WI38 (cell line): ENCODE measurements at regions not wholly inside any gene's neighbourhood (a gene's known extent, or its start where the extent isn't known, plus 50 kb on each side); places are given as distances from the start of the nearest gene placed in this dataset.
"Not testable (repeated sequence)": the region's sequence is repeated elsewhere in the genome, so short reads cannot be mapped to it uniquely, and the experiment has no call there.

Experiments
- H3K4me3 ChIP-seq: 2 replicates; pipeline ENCODE4 v1.5.1; 2011; ENCODE audit warnings: low read depth, mild to moderate bottlenecking, control low read depth, low read length
- CTCF ChIP-seq: IDR thresholded peaks from 2 replicates; pipeline ENCODE4 v1.5.1; 2012; ENCODE audit warnings: low read depth, mild to moderate bottlenecking, control low read depth, low read length

- no peak overlapping the region for H3K4me3 ChIP-seq
- TF ChIP-seq CTCF: no peak
Measured at GRCh38 chr7:32694182-32694581, 197.4 kb downstream of the KBTBD2 start.

- not testable (repeated sequence) for H3K4me3 ChIP-seq
Measured at GRCh38 chr7:32691965-32692815, 196.9 kb downstream of the AVL9 start.

- not testable (repeated sequence) for H3K4me3 ChIP-seq
Measured at GRCh38 chr7:32688092-32688491, 192.8 kb downstream of the AVL9 start.

- no peak overlapping the region for H3K4me3 ChIP-seq
- no peak for TF ChIP-seq CTCF
Measured at GRCh38 chr7:32681174-32681518, 185.9 kb downstream of the AVL9 start.

- no peak overlapping the region for H3K4me3 ChIP-seq
- no peak for TF ChIP-seq CTCF
Measured at GRCh38 chr7:32680259-32681173, 185.2 kb downstream of the AVL9 start.

GRCh38 chr7:32679192-32679591 lies 183.9 kb downstream of the AVL9 start:
- no peak overlapping the region for H3K4me3 ChIP-seq
- no peak for TF ChIP-seq CTCF

- no peak overlapping the region for H3K4me3 ChIP-seq
- TF ChIP-seq CTCF: no peak
Measured at GRCh38 chr7:32677593-32677992, 182.3 kb downstream of the AVL9 start.

- H3K4me3 ChIP-seq: no peak overlapping the region
- no peak for TF ChIP-seq CTCF
Measured at GRCh38 chr7:32676249-32676941, 181.1 kb downstream of the AVL9 start.
